Mesenchymal stem cell (in vitro differentiated cells and primary cell): ENCODE measurements at regions not wholly inside any gene's neighbourhood (a gene's known extent, or its start where the extent isn't known, plus 50 kb on each side); places are given as distances from the start of the nearest gene placed in this dataset.

ENCODE experiments used
- DNase-seq: peaks from one replicate; pipeline ENCODE4 v3.0.0-alpha.2; 2013
- H2AFZ ChIP-seq: one replicate; pipeline ENCODE4 v1.6.1; 2013; ENCODE audit warnings: low read depth, mild to moderate bottlenecking, control low read depth, inconsistent platforms, low read length, moderate library complexity
- H2AK5ac ChIP-seq: 2 replicates; pipeline ENCODE4 v1.6.1; 2013; ENCODE audit warnings: low read length, moderate library complexity, mild to moderate bottlenecking, inconsistent platforms; ENCODE audit not compliant: severe bottlenecking
- H2BK120ac ChIP-seq: one replicate; pipeline ENCODE4 v1.6.1; 2013; ENCODE audit warnings: low read depth, mild to moderate bottlenecking, inconsistent platforms, low read length, moderate library complexity
- H2BK12ac ChIP-seq, 2 experiments: one replicate each; pipeline ENCODE4 v1.6.1; 2013; ENCODE audit warnings: inconsistent platforms in 2 of 2, low read length in 2 of 2, mild to moderate bottlenecking in 2 of 2, moderate library complexity in 2 of 2, control low read depth in 1 of 2
- H2BK15ac ChIP-seq: one replicate; pipeline ENCODE4 v1.6.1; 2013; ENCODE audit warnings: mild to moderate bottlenecking, low read depth, inconsistent platforms; ENCODE audit not compliant: poor library complexity, severe bottlenecking
- H2BK5ac ChIP-seq: 2 replicates; pipeline ENCODE4 v1.6.1; 2013; ENCODE audit warnings: low read depth, mild to moderate bottlenecking, low read length, control low read depth, inconsistent platforms; ENCODE audit not compliant: poor library complexity, severe bottlenecking
- H3K14ac ChIP-seq, 2 experiments: one replicate each; pipeline ENCODE4 v1.6.1; 2013; ENCODE audit warnings: inconsistent platforms in 2 of 2, low read length in 2 of 2, control low read depth in 1 of 2, mild to moderate bottlenecking in 1 of 2, moderate library complexity in 1 of 2
- H3K18ac ChIP-seq, 2 experiments: one replicate each; pipeline ENCODE4 v1.6.1; 2013; ENCODE audit warnings: inconsistent platforms in 2 of 2, low read length in 2 of 2, control low read depth in 1 of 2, low read depth in 1 of 2, mild to moderate bottlenecking in 1 of 2
- H3K23ac ChIP-seq, 2 experiments: one replicate each; pipeline ENCODE4 v1.6.1; 2013; ENCODE audit warnings: inconsistent platforms in 2 of 2, low read length in 2 of 2, mild to moderate bottlenecking in 2 of 2, moderate library complexity in 2 of 2, control low read depth in 1 of 2
- H3K27ac ChIP-seq: 2 replicates; pipeline ENCODE4 v1.5.1; 2013; ENCODE audit warnings: mild to moderate bottlenecking, moderate library complexity, low read length, control low read depth, inconsistent platforms; ENCODE audit not compliant: poor library complexity, severe bottlenecking
- H3K27me3 ChIP-seq, 2 experiments: 2 replicates each; pipeline versions ENCODE4 v1.6.1 to v1.7.0; 2013; ENCODE audit warnings: low read length in 2 of 2, mild to moderate bottlenecking in 2 of 2, moderate library complexity in 2 of 2, control low read depth in 1 of 2, inconsistent platforms in 1 of 2; ENCODE audit not compliant: control insufficient read depth in 1 of 2, insufficient read depth in 1 of 2
- H3K36me3 ChIP-seq, 2 experiments: 2 replicates each; pipeline versions ENCODE4 v1.6.1 to v1.7.0; 2013; ENCODE audit warnings: low read length in 2 of 2, control low read depth in 1 of 2, inconsistent platforms in 1 of 2, low read depth in 1 of 2, mild to moderate bottlenecking in 1 of 2; ENCODE audit not compliant: insufficient read depth in 2 of 2, control insufficient read depth in 1 of 2
- H3K4ac ChIP-seq, 2 experiments: one replicate each; pipeline ENCODE4 v1.6.1; 2013; ENCODE audit warnings: inconsistent platforms in 2 of 2, low read length in 2 of 2, mild to moderate bottlenecking in 2 of 2, moderate library complexity in 2 of 2, control low read depth in 1 of 2, low read depth in 1 of 2
- H3K4me1 ChIP-seq: 2 replicates; pipeline ENCODE4 v1.6.1; 2013; ENCODE audit warnings: low read depth, low read length, control low read depth; ENCODE audit not compliant: control insufficient read depth, insufficient read depth
- H3K4me2 ChIP-seq: 2 replicates; pipeline ENCODE4 v1.6.1; 2013; ENCODE audit warnings: low read length, mild to moderate bottlenecking, inconsistent platforms; ENCODE audit not compliant: poor library complexity, severe bottlenecking
- H3K4me3 ChIP-seq, 2 experiments: 2 replicates each; pipeline versions ENCODE4 v1.5.1 to v1.7.0; 2013; ENCODE audit warnings: low read length in 2 of 2, mild to moderate bottlenecking in 2 of 2, control low read depth in 1 of 2, low read depth in 1 of 2; ENCODE audit not compliant: insufficient read depth in 1 of 2
- H3K79me1 ChIP-seq: replicated peaks from 2 replicates; pipeline ENCODE4 v1.6.1; 2013; ENCODE audit warnings: mild to moderate bottlenecking, control low read depth, low read length, inconsistent platforms; ENCODE audit not compliant: poor library complexity, severe bottlenecking
- H3K9ac ChIP-seq: 2 replicates; pipeline ENCODE4 v1.7.0; 2013; ENCODE audit warnings: mild to moderate bottlenecking, low read length, moderate library complexity
- H3K9me3 ChIP-seq: 2 replicates; pipeline ENCODE4 v1.7.0; 2013; ENCODE audit warnings: mild to moderate bottlenecking, low read length; ENCODE audit not compliant: control insufficient read depth
- H4K8ac ChIP-seq: one replicate; pipeline ENCODE4 v1.6.1; 2013; ENCODE audit warnings: inconsistent platforms, mild to moderate bottlenecking, low read length, moderate library complexity
- H4K91ac ChIP-seq: one replicate; pipeline ENCODE4 v1.6.1; 2013; ENCODE audit warnings: mild to moderate bottlenecking, low read length, inconsistent platforms
- WGBS: methylation state at CpG from one replicate; pipeline ENCODE4 v1.1.7; 2013; ENCODE audit warnings: mixed read lengths; 5-methylcytosine and 5-hydroxymethylcytosine counted together

DNA sequence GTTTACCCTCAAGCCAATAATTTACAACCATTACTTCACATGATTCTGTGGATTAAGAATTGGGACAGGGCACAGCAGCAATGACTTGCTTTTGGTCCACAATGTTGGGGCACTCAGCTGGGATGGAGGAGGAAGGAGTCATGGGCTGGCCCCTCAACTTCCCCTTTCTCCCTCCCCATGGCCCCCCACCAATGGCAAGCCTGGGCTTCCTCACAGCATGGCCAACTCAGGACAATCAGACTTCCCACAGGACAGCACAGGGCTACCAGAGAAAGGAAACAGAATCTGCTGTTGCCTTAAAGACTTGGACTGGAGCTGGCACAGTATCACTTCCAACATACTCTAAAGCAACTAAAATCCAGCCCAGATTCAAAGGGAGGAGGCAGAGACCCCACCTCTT, 160.7 kb downstream of the PTPN20 start:
- peak overlapping the region in 1 of 2 experiments; percentile 55 for H3K14ac ChIP-seq
- no peak overlapping the region for H2BK15ac ChIP-seq
- no peak overlapping the region for H3K4me2 ChIP-seq
- H3K79me1 ChIP-seq: no peaks in the 10 kb centered on the region
- no peak overlapping the region for H3K27ac ChIP-seq
- no peak for DNase-seq
- H3K23ac ChIP-seq: no peak overlapping the region
- peaks cover 5 to 11% of the 10 kb centered on the region in 2 experiments for H3K27me3 ChIP-seq
- no peak overlapping the region for H3K4ac ChIP-seq
- H3K18ac ChIP-seq: no peak overlapping the region
- H2BK120ac ChIP-seq: no peak overlapping the region
- no peak overlapping the region for H3K9ac ChIP-seq
- H3K9me3 ChIP-seq: no peaks in the 10 kb centered on the region
- no peak overlapping the region for H2AFZ ChIP-seq
- no peak overlapping the region for H2BK5ac ChIP-seq
- H2AK5ac ChIP-seq: no peak overlapping the region
- no peak overlapping the region for H4K8ac ChIP-seq
- no peak overlapping the region for H4K91ac ChIP-seq
- H3K4me1 ChIP-seq: no peaks in the 10 kb centered on the region
- no peak overlapping the region for H3K4me3 ChIP-seq
- H2BK12ac ChIP-seq: no peak overlapping the region
- H3K36me3 ChIP-seq: no peaks in the 10 kb centered on the region

DNA sequence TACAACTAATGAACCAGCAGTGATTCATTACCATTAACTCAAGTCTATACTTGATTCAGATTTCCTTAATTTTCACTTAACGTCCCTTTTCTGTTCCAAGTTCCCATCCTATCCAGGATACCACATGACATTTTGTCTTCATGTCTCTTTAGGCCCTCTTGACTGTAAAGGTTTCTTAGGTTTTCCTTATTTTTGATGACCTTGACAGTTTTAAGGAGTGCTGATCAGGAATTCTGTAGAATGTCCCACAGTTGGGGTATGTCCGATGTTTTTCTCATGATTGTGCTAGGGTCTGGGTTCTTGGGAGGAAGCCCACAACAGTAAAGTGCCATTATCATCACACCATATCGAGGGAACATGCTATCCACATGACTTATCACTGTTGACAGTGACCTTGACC, 162.7 kb downstream of the PTPN20 start:
- H3K27me3 ChIP-seq: peaks cover 3 to 11% of the 10 kb centered on the region in 2 experiments
- no peaks in the 10 kb centered on the region for H3K4me1 ChIP-seq
- H3K9me3 ChIP-seq: no peaks in the 10 kb centered on the region
- H3K4me2 ChIP-seq: no peak overlapping the region
- H3K4me3 ChIP-seq: no peak overlapping the region
- H4K91ac ChIP-seq: no peak overlapping the region
- no peak overlapping the region for H2BK12ac ChIP-seq
- H3K14ac ChIP-seq: no peak overlapping the region
- no peak overlapping the region for H2BK15ac ChIP-seq
- no peak overlapping the region for H3K9ac ChIP-seq
- H3K79me1 ChIP-seq: no peaks in the 10 kb centered on the region
- no peak for DNase-seq
- H3K27ac ChIP-seq: no peak overlapping the region
- 70% methylated on average over 3 of the region's 3 CpGs for WGBS
- no peak overlapping the region for H4K8ac ChIP-seq
- no peak overlapping the region for H2BK120ac ChIP-seq
- H2AK5ac ChIP-seq: no peak overlapping the region
- H2BK5ac ChIP-seq: no peak overlapping the region
- no peak overlapping the region for H2AFZ ChIP-seq
- no peak overlapping the region for H3K4ac ChIP-seq
- H3K23ac ChIP-seq: no peak overlapping the region
- H3K36me3 ChIP-seq: no peaks in the 10 kb centered on the region
- no peak overlapping the region for H3K18ac ChIP-seq

DNA sequence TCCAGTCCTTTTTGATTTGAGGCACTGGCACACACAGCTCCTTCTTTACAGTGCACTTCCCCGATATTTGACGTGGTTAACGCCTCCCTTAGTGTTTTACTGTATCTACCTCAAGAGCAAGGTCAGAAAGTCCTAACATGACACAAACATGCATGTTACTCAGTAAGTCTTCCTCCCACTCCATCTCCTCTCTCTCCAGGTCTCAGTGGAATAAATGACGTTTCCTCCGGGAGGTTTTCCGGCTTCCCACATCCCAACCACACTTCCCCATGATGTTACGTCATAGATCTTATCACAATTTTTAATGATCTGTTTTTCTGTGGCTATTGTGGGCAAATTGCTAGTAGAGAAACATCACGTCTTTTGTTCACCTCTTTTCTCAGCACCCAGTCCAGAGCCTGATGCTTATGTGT, 165.7 kb downstream of the PTPN20 start:
- no peak overlapping the region for H2BK120ac ChIP-seq

DNA sequence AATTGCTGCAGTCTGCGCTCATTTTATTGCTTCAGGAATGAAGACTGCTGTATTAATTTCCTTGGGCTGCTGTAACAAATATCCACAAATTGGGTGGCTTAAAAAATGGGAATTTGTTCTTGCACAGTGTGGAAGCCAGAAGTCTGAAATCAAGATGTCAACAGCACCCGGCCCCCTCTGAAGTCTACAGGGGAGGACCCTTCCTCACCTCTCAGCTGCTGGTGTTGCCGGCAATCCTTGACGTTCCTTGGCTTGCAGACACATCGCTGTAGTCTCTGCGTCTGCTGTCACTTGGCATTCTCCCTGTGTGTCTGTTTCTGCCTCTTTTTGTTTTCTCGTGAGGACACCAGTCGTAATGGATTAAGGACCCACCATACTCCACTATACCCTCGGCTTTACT, 166.2 kb downstream of the PTPN20 start:
- no peak overlapping the region for H3K14ac ChIP-seq
- H3K79me1 ChIP-seq: no peaks in the 10 kb centered on the region
- H3K27ac ChIP-seq: no peak overlapping the region
- DNase-seq: no peak
- H3K9me3 ChIP-seq: no peaks in the 10 kb centered on the region
- no peaks in the 10 kb centered on the region for H3K4me1 ChIP-seq
- no peak overlapping the region for H2BK120ac ChIP-seq
- H4K91ac ChIP-seq: no peak overlapping the region
- no peak overlapping the region for H3K18ac ChIP-seq
- H4K8ac ChIP-seq: no peak overlapping the region
- H2BK5ac ChIP-seq: no peak overlapping the region
- H3K4ac ChIP-seq: no peak overlapping the region
- no peak overlapping the region for H2AK5ac ChIP-seq
- WGBS: 88% methylated on average over 9 of the region's 9 CpGs
- no peak overlapping the region for H3K23ac ChIP-seq
- no peak overlapping the region for H2BK12ac ChIP-seq
- H3K36me3 ChIP-seq: no peaks in the 10 kb centered on the region
- no peak overlapping the region for H2AFZ ChIP-seq
- H3K27me3 ChIP-seq: peaks cover 0 to 16% of the 10 kb centered on the region in 2 experiments
- no peak overlapping the region for H2BK15ac ChIP-seq
- H3K4me3 ChIP-seq: no peak overlapping the region
- H3K9ac ChIP-seq: no peak overlapping the region
- H3K4me2 ChIP-seq: no peak overlapping the region

More for the DNA sequence above, 165.7 kb downstream of the PTPN20 start:
- Histone ChIP-seq H4K8ac (no peak overlapping the region), H2BK5ac (no peak overlapping the region), H3K23ac (peak overlapping the region in 1 of 2 experiments; percentile 36), H3K4me3 (no peak overlapping the region), H4K91ac (no peak overlapping the region), H3K4me1 (no peaks in the 10 kb centered on the region), H3K27me3 (peaks cover 0 to 16% of the 10 kb centered on the region in 2 experiments), H2BK12ac (no peak overlapping the region), H2AFZ (no peak overlapping the region), H3K14ac (no peak overlapping the region), H3K9me3 (no peaks in the 10 kb centered on the region), H3K4ac (no peak overlapping the region), H3K79me1 (no peaks in the 10 kb centered on the region), H2BK15ac (no peak overlapping the region), H2AK5ac (no peak overlapping the region), H3K27ac (no peak overlapping the region), H3K36me3 (no peaks in the 10 kb centered on the region), H3K9ac (no peak overlapping the region), H3K4me2 (no peak overlapping the region), H3K18ac (no peak overlapping the region)
- no peak for DNase-seq
- 90% methylated on average over 8 of the region's 8 CpGs for WGBS
